Cardiac muscle cell (in vitro differentiated cells and primary cell): ENCODE measurements at regions not wholly inside any gene's neighbourhood (a gene's known extent, or its start where the extent isn't known, plus 50 kb on each side); places are given as distances from the start of the nearest gene placed in this dataset.

Source experiments
- DNase-seq, 2 donors: peaks; one replicate each; pipeline versions ENCODE4 v3.0.0 to v3.0.0-alpha.2; 2010 to 2017; ENCODE audit warnings: low read depth in 1 of 2, low spot score in 1 of 2
- H3K27ac ChIP-seq: fragments of 200-600 bp; sonication (generic); 2 replicates; pipeline ENCODE4 v1.5.1; 2016
- H3K27me3 ChIP-seq: fragments of 200-600 bp; sonication (generic); 2 replicates; pipeline ENCODE4 v1.6.0; 2016; ENCODE audit warnings: control low read depth
- H3K36me3 ChIP-seq: fragments of 200-600 bp; sonication (generic); 2 replicates; pipeline ENCODE4 v1.5.1; 2016; ENCODE audit warnings: control low read depth
- H3K4me1 ChIP-seq: fragments of 200-600 bp; sonication (generic); 2 replicates; pipeline ENCODE4 v1.8.1; 2017; ENCODE audit warnings: low read depth, mild to moderate bottlenecking, mixed run types
- H3K4me3 ChIP-seq: fragments of 200-600 bp; sonication (generic); 2 replicates; pipeline ENCODE4 v1.5.1; 2016; ENCODE audit warnings: mild to moderate bottlenecking
- H3K9me3 ChIP-seq: fragments of 200-600 bp; sonication (generic); 2 replicates; pipeline ENCODE4 v1.5.1; 2017; ENCODE audit warnings: low read depth, mild to moderate bottlenecking, control low read depth
- TF ChIP-seq, protein P1 (sequence below): IDR thresholded peaks from 2 replicates; pipeline ENCODE4 v1.5.1; 2012; ENCODE audit warnings: low read depth, mild to moderate bottlenecking, low read length

DNA sequence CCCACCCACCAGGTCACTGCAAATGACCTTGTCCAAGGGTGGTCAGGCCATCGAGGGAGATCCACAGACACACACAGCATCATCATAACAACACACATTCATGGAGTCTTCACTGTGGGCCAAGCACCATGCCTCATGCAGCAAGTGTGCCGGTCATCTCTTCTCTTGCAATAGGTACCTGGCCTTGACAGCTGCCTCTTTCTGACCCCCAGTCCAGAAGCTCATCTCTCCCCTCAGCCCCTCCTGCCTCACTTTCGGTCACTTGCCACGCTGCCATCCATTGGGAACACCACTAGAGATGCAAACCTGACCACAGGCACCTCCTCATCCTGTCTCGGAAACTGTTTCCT, 75.9 kb downstream of the OAT start:
- TF ChIP-seq, protein P1, sequence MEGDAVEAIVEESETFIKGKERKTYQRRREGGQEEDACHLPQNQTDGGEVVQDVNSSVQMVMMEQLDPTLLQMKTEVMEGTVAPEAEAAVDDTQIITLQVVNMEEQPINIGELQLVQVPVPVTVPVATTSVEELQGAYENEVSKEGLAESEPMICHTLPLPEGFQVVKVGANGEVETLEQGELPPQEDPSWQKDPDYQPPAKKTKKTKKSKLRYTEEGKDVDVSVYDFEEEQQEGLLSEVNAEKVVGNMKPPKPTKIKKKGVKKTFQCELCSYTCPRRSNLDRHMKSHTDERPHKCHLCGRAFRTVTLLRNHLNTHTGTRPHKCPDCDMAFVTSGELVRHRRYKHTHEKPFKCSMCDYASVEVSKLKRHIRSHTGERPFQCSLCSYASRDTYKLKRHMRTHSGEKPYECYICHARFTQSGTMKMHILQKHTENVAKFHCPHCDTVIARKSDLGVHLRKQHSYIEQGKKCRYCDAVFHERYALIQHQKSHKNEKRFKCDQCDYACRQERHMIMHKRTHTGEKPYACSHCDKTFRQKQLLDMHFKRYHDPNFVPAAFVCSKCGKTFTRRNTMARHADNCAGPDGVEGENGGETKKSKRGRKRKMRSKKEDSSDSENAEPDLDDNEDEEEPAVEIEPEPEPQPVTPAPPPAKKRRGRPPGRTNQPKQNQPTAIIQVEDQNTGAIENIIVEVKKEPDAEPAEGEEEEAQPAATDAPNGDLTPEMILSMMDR, result no peak
- no peak overlapping the region for H3K27ac ChIP-seq
- H3K4me3 ChIP-seq, result no peak overlapping the region
- H3K36me3 ChIP-seq, result no peaks in the 10 kb centered on the region
- peaks cover 3% of the 10 kb centered on the region for H3K27me3 ChIP-seq
- no peaks in the 10 kb centered on the region for H3K4me1 ChIP-seq
- DNase-seq, result no peak
- no peaks in the 10 kb centered on the region for H3K9me3 ChIP-seq

- no peaks in the 10 kb centered on the region for H3K4me1 ChIP-seq
- TF ChIP-seq, protein P1, result no peak
- H3K36me3 ChIP-seq, result no peaks in the 10 kb centered on the region
- no peak for DNase-seq
- H3K27me3 ChIP-seq, result peaks cover 4% of the 10 kb centered on the region
- H3K4me3 ChIP-seq, result no peak overlapping the region
- no peak overlapping the region for H3K27ac ChIP-seq
- H3K9me3 ChIP-seq, result no peaks in the 10 kb centered on the region
Measured at GRCh38 chr10:124342136-124342820, 76.4 kb downstream of the OAT start.

- Histone ChIP-seq H3K36me3 (no peaks in the 10 kb centered on the region), H3K4me1 (no peaks in the 10 kb centered on the region), H3K9me3 (no peaks in the 10 kb centered on the region), H3K27me3 (peaks cover 4% of the 10 kb centered on the region), H3K4me3 (no peak overlapping the region), H3K27ac (no peak overlapping the region)
- TF ChIP-seq, protein P1, result no peak
- DNase-seq, result peak in 1 of 2 donors; percentile 58
Measured at GRCh38 chr10:124341768-124342135, 77.0 kb downstream of the OAT start.

DNA sequence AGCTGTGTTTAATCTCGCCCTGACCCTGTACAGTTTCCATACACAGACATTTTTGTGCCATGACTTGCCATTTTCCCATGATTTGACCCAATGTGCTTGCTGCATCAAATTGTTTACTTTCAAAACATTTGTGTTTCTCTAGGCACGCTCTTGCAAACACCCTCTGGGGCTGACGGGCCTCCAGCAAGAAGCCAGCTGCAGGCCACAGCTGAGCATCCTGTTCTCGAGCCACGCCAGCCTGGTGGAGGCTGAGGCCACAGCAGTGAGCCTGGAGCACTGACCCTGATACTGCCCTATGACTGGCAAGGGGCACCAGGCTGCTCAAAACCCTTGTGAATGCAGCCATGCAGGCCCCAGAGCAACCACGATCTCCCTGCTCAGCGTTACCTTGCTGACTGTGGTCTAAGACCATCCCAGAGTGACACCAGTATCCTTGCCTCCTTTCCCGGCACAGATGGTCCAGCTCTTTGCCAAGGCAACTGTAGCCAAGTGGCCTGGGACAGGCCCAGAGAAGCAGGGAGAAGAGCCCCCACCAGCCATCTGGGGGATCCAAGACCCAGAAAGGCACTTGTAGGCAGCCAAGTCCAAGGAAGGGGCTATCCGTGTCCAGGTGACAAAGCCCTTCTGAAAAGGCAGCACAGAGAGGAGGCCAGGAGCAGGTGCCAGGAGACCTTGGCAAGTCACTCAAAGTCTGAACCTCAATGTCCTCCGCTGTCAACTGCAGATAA, 78.5 kb downstream of the OAT start:
- Histone ChIP-seq H3K27me3 (peaks cover 4% of the 10 kb centered on the region), H3K27ac (no peak overlapping the region), H3K4me1 (no peaks in the 10 kb centered on the region), H3K36me3 (no peaks in the 10 kb centered on the region), H3K9me3 (no peaks in the 10 kb centered on the region), H3K4me3 (no peak overlapping the region)
- TF ChIP-seq, protein P1, result no peak
- peak in 1 of 2 donors; percentile 74 for DNase-seq

DNA sequence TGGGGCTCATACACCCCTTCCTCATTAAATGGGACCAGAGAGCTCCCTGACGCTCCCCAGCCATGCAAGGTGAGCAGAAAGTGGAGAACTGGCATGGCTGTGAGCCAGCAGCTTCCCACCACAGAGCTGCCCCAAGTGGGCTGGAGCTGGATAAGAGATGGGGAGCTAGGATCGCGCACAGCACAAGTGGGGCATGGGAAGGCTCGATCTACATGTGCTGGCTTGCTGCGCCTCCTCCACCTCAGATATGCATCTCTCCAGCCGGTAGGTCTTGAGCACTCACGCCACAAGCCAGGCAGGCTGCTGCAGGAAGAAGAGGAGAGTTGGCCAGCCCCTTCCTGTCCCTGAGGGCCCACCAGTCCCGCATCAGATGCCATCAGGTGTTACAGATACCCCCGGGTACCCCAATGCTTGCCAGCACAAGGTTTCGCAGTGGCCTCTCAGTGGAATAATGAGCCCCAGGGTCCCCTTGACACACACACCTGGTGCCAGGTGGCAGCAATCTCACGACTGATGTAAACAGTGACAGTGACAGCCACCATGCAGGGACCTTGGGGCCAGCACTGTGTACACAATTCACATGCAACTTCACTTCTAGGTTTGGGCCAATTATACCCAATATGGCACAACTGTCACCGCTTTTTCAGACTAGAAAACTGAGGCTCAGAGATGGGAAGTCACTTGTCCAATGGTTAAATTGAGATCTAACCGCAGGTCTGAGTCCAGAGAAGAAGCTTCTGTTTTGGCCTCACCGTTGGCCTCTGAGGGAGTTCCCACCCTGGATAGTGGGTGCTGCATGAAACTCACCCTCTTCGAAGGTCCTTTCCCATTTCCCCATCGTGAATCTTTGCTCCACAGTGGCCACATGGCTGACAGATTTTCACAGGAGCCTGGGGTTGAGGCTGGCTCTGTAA, 79.3 kb downstream of the OAT start:
- H3K4me1 ChIP-seq, result no peaks in the 10 kb centered on the region
- H3K36me3 ChIP-seq, result no peaks in the 10 kb centered on the region
- H3K27ac ChIP-seq, result no peak overlapping the region
- TF ChIP-seq, protein P1, result no peak
- H3K4me3 ChIP-seq, result no peak overlapping the region
- no peaks in the 10 kb centered on the region for H3K9me3 ChIP-seq
- DNase-seq, result no peak
- H3K27me3 ChIP-seq, result peaks cover 4% of the 10 kb centered on the region
